B cell (primary cell): ENCODE measurements at regions not wholly inside any gene's neighbourhood (a gene's known extent, or its start where the extent isn't known, plus 50 kb on each side); places are given as distances from the start of the nearest gene placed in this dataset.

Experiments
- ATAC-seq: fragments of 200-7000 bp; cut with Tn5 transposase; one replicate; pipeline ENCODE4 v1.10.0; 2021; ENCODE audit warnings: low read depth, mild to moderate bottlenecking, moderate number of reproducible peaks, moderate library complexity
- CTCF ChIA-PET: fragments of 350-600 bp; sonication (Branson Sonifier 250); formaldehyde crosslinking; loops from one replicate; lab custom pipeline; 2021; ENCODE audit warnings: antibody characterized with exemption, inconsistent platforms; lab: Charles Lee
- POLR2A ChIA-PET: fragments of 350-600 bp; sonication (Branson Sonifier 250); formaldehyde crosslinking; loops from one replicate; lab custom pipeline; 2021; ENCODE audit warnings: antibody characterized with exemption; lab: Charles Lee
- DNase-seq: peaks from one replicate; pipeline ENCODE4 v3.0.0; 2013
- H2AFZ ChIP-seq: 2 replicates; pipeline ENCODE4 v1.6.1; 2012; ENCODE audit warnings: mild to moderate bottlenecking, low read depth, low read length; ENCODE audit not compliant: insufficient read depth, poor library complexity, severe bottlenecking
- H3K27ac ChIP-seq, 2 donors: 1 replicate in 1 of 2; 2 replicates in 1 of 2; pipeline ENCODE4 v1.5.1; 2012 to 2013; ENCODE audit warnings: low read length in 2 of 2, mild to moderate bottlenecking in 2 of 2, moderate library complexity in 1 of 2
- H3K27me3 ChIP-seq, 4 experiments: fragments of 200-600 bp in 1 of 4; sonication (generic) in 1 of 4; replicated peaks in 1 of 4; 1 replicate in 2 of 4; 2 replicates in 2 of 4; pipeline versions ENCODE4 v1.6.1 to v1.7.0; 2013 to 2016; ENCODE audit warnings: low read length in 3 of 4, mild to moderate bottlenecking in 2 of 4, mixed read lengths in 1 of 4, moderate library complexity in 1 of 4; ENCODE audit not compliant: insufficient read depth in 4 of 4, control insufficient read depth in 3 of 4; ENCODE audit errors: control extremely low read depth in 1 of 4
- H3K36me3 ChIP-seq, 2 experiments: replicated peaks in 1 of 2; 1 replicate in 1 of 2; 2 replicates in 1 of 2; pipeline versions ENCODE4 v1.6.1 to v1.7.1; 2013; ENCODE audit warnings: low read length in 1 of 2; ENCODE audit not compliant: insufficient read depth in 2 of 2, control insufficient read depth in 1 of 2; ENCODE audit errors: control extremely low read depth in 1 of 2, extremely low read depth in 1 of 2
- H3K4me1 ChIP-seq, 2 donors: fragments of 200-600 bp in 1 of 2; sonication (generic) in 1 of 2; 1 replicate in 1 of 2; 2 replicates in 1 of 2; pipeline versions ENCODE4 v1.5.1 to v1.6.1; 2013 to 2017; ENCODE audit warnings: low read length in 2 of 2; ENCODE audit not compliant: control insufficient read depth in 2 of 2, insufficient read depth in 2 of 2
- H3K4me2 ChIP-seq: replicated peaks from 2 replicates; pipeline ENCODE3; 2012; ENCODE audit warnings: mild to moderate bottlenecking, low read depth, low read length; ENCODE audit not compliant: poor library complexity, severe bottlenecking
- H3K4me3 ChIP-seq, 5 experiments: fragments of 200-600 bp in 1 of 5; sonication (generic) in 1 of 5; 1 replicate in 3 of 5; 2 replicates in 2 of 5; pipeline versions ENCODE4 v1.5.1 to v1.7.0; 2011 to 2016; ENCODE audit warnings: low read length in 4 of 5, mild to moderate bottlenecking in 4 of 5, low read depth in 2 of 5, control low read depth in 1 of 5, moderate library complexity in 1 of 5; ENCODE audit not compliant: insufficient read depth in 1 of 5; ENCODE audit errors: control extremely low read depth in 1 of 5, extremely low read depth in 1 of 5
- H3K79me2 ChIP-seq: fragments of 200-600 bp; sonication (generic); one replicate; pipeline ENCODE4 v1.6.0; 2016; ENCODE audit warnings: low read length; ENCODE audit not compliant: control insufficient read depth, insufficient read depth
- H3K9ac ChIP-seq: fragments of 200-600 bp; sonication (generic); 2 replicates; pipeline ENCODE4 v1.6.1; 2017; ENCODE audit warnings: mild to moderate bottlenecking, low read length, moderate library complexity
- H3K9me3 ChIP-seq, 3 donors: one replicate each; pipeline versions ENCODE4 v1.6.1 to v1.7.1; 2013; ENCODE audit warnings: low read length in 2 of 3; ENCODE audit not compliant: control insufficient read depth in 2 of 3, insufficient read depth in 1 of 3; ENCODE audit errors: control extremely low read depth in 1 of 3
- H4K20me1 ChIP-seq: 2 replicates; pipeline ENCODE4 v1.6.0; 2012; ENCODE audit warnings: mild to moderate bottlenecking, low read length; ENCODE audit not compliant: insufficient read depth, control insufficient read depth, poor library complexity, severe bottlenecking
- H3K27ac Mint-ChIP-seq: one replicate; pipeline ENCODE4 v1.8.0; 2021; ENCODE audit warnings: mixed read lengths
- H3K27me3 Mint-ChIP-seq: one replicate; pipeline ENCODE4 v1.8.0; 2021; ENCODE audit warnings: mixed read lengths
- H3K4me1 Mint-ChIP-seq: one replicate; pipeline ENCODE4 v1.8.0; 2021; ENCODE audit warnings: mixed read lengths
- H3K4me3 Mint-ChIP-seq: one replicate; pipeline ENCODE4 v1.8.0; 2021; ENCODE audit warnings: mixed read lengths
- H3K9me3 Mint-ChIP-seq: one replicate; pipeline ENCODE4 v1.8.0; 2022; ENCODE audit warnings: mixed read lengths; ENCODE audit not compliant: insufficient read depth
- EZH2 ChIP-seq: IDR thresholded peaks from 2 replicates; pipeline ENCODE4 v1.6.1; 2012; ENCODE audit warnings: borderline replicate concordance, low read depth, mild to moderate bottlenecking, moderate library complexity, low read length; ENCODE audit not compliant: insufficient read depth, poor library complexity, severe bottlenecking
- WGBS: methylation state at CpG from one replicate; pipeline ENCODE4 v1.1.5; 2013; ENCODE audit warnings: missing lambda C conversion rate; ENCODE audit not compliant: insufficient coverage; 5-methylcytosine and 5-hydroxymethylcytosine counted together
- intact Hi-C: fragments of 100-400 bp; cut with micrococcal nuclease; formaldehyde crosslinking; loops from one replicate; pipeline ENCODE4 v1.10.0; 2022
- TF ChIP-seq, protein P1 (sequence below): fragments of 200-600 bp; IDR thresholded peaks from one replicate; pipeline ENCODE4 v1.8.0; 2022; ENCODE audit warnings: antibody characterized with exemption, mild to moderate bottlenecking

- peaks cover 0 to 17% (median 0%) of the 10 kb centered on the region in 3 donors for H3K9me3 ChIP-seq
- no peak overlapping the region for H3K4me3 ChIP-seq
- peak overlapping the region; percentile 52 for H3K4me2 ChIP-seq
- H3K27ac ChIP-seq: no peak overlapping the region
- no peaks in the 10 kb centered on the region for H4K20me1 ChIP-seq
- DNase-seq (peak; percentile 88), ATAC-seq (peak; percentile 91)
- no peaks in the 10 kb centered on the region for H3K36me3 ChIP-seq
- Mint-ChIP-seq H3K27ac (peak overlapping the region; percentile 92), H3K4me3 (peak overlapping the region; percentile 82), H3K4me1 (peaks cover 42% of the 10 kb centered on the region), H3K27me3 (no peaks in the 10 kb centered on the region), H3K9me3 (peaks cover 2% of the 10 kb centered on the region)
- ChIA-PET POLR2A (interaction anchor here (0.6 to 1.6 kb wide), 13 partner anchors 12 to 622 kb away, joined by 3 to 16 read pairs (median 4); partner anchors contain the start of gene TLE3), CTCF (interaction anchor here (1.1 to 2.9 kb wide), 7 partner anchors 98 to 306 kb away, joined by 3 to 12 read pairs (median 4); partner anchors contain the start of gene TLE3)
- peaks cover 0 to 18% (median 0%) of the 10 kb centered on the region in 4 experiments for H3K27me3 ChIP-seq
- no peaks in the 10 kb centered on the region for H3K79me2 ChIP-seq
- peak overlapping the region; percentile 3 for H3K9ac ChIP-seq
- H3K4me1 ChIP-seq: peaks cover 22 to 35% of the 10 kb centered on the region in 2 donors
- H2AFZ ChIP-seq: no peak overlapping the region
- TF ChIP-seq, protein P1, sequence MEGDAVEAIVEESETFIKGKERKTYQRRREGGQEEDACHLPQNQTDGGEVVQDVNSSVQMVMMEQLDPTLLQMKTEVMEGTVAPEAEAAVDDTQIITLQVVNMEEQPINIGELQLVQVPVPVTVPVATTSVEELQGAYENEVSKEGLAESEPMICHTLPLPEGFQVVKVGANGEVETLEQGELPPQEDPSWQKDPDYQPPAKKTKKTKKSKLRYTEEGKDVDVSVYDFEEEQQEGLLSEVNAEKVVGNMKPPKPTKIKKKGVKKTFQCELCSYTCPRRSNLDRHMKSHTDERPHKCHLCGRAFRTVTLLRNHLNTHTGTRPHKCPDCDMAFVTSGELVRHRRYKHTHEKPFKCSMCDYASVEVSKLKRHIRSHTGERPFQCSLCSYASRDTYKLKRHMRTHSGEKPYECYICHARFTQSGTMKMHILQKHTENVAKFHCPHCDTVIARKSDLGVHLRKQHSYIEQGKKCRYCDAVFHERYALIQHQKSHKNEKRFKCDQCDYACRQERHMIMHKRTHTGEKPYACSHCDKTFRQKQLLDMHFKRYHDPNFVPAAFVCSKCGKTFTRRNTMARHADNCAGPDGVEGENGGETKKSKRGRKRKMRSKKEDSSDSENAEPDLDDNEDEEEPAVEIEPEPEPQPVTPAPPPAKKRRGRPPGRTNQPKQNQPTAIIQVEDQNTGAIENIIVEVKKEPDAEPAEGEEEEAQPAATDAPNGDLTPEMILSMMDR: no peak
- TF ChIP-seq EZH2: no peak
- WGBS: 20% methylated on average over 1 of the region's 10 CpGs
- intact Hi-C loops: loop anchor here (1.0 to 10.0 kb wide), 14 partner anchors 41 to 646 kb away; no protein-coding TSS in a partner anchor
Observed at GRCh38 chr15:69881766-69882165, 216.0 kb downstream of the TLE3 start.

DNA sequence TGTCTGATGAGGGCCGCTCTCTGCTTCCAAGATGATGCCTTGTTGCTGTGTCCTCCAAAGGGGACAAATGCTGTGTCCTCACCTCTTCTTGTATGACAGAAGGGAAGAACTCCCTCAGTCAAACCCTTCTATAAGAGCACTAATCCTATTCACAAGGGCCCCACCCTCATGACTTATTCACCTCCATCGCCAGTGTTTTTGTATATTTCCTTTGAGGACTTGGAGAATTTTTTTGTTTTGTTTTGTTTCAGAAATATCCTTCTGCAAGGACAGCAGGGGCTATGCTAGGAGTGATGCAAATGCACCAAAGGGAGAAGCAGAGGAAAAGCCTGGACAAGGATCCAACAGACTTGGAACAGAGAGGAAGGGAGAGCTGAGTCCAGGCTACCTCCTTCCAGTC lies 214.4 kb downstream of the TLE3 start:
- peaks cover 42% of the 10 kb centered on the region for H3K4me1 Mint-ChIP-seq
- H3K9me3 ChIP-seq: peaks cover 0 to 17% (median 0%) of the 10 kb centered on the region in 3 donors
- H2AFZ ChIP-seq: no peak overlapping the region
- no peak for DNase-seq
- intact Hi-C loops: loop anchor here (5.0 to 10.0 kb wide), 8 partner anchors 39 to 644 kb away; no protein-coding TSS in a partner anchor
- no peak overlapping the region for H3K4me2 ChIP-seq
- TF ChIP-seq EZH2: no peak
- TF ChIP-seq, protein P1: no peak
- peaks cover 2% of the 10 kb centered on the region for H3K9me3 Mint-ChIP-seq
- peaks cover 4% of the 10 kb centered on the region for H3K27me3 Mint-ChIP-seq
- POLR2A ChIA-PET: no interaction called here
- peak overlapping the region; percentile 27 for H3K27ac Mint-ChIP-seq
- H3K4me3 Mint-ChIP-seq: no peak overlapping the region
- H3K9ac ChIP-seq: no peak overlapping the region
- CTCF ChIA-PET: no interaction called here
- ATAC-seq: no peak
- no peak overlapping the region for H3K4me3 ChIP-seq
- H3K4me1 ChIP-seq: peaks cover 22 to 35% of the 10 kb centered on the region in 2 donors
- peaks cover 0 to 18% (median 0%) of the 10 kb centered on the region in 4 experiments for H3K27me3 ChIP-seq
- no peaks in the 10 kb centered on the region for H3K36me3 ChIP-seq
- H3K79me2 ChIP-seq: no peaks in the 10 kb centered on the region
- no peak overlapping the region for H3K27ac ChIP-seq
- H4K20me1 ChIP-seq: no peaks in the 10 kb centered on the region
- WGBS: 100% methylated on average over 1 of the region's 2 CpGs
